HG03442 (cell line): ENCODE measurements at regions not wholly inside any gene's neighbourhood (a gene's known extent, or its start where the extent isn't known, plus 50 kb on each side); places are given as distances from the start of the nearest gene placed in this dataset.
"Not testable (repeated sequence)": the region's sequence is repeated elsewhere in the genome, so short reads cannot be mapped to it uniquely, and the experiment has no call there.

Experiments
- ATAC-seq: cut with Tn5 transposase; IDR thresholded peaks from one replicate; pipeline ENCODE4 v1.9.1; 2021; ENCODE audit warnings: mild to moderate bottlenecking, moderate library complexity; ENCODE audit not compliant: unreplicated experiment

- ATAC-seq: no peak
These were observed 144.2 kb downstream of the HLX start for GRCh38 chr1:221023482-221023881.

- no peak for ATAC-seq
These were observed 146.3 kb downstream of the HLX start for GRCh38 chr1:221025501-221025900.

- no peak for ATAC-seq
These were observed 146.7 kb downstream of the HLX start for GRCh38 chr1:221025956-221026355.

GRCh38 chr1:221029981-221030649 is 150.9 kb downstream of the HLX start:
- no peak for ATAC-seq

GRCh38 chr1:221030990-221031389 is 151.7 kb downstream of the HLX start:
- ATAC-seq: no peak

GRCh38 chr1:221031458-221032203 is 152.4 kb downstream of the HLX start:
- no peak for ATAC-seq

- ATAC-seq: no peak
These were observed 153.0 kb downstream of the HLX start for GRCh38 chr1:221032204-221032585.

GRCh38 chr1:221032637-221033280 is 153.5 kb downstream of the HLX start:
- no peak for ATAC-seq

- no peak for ATAC-seq
These were observed 156.5 kb downstream of the HLX start for GRCh38 chr1:221035662-221036153.

GRCh38 chr1:221039616-221040015 is 160.4 kb downstream of the HLX start:
- no peak for ATAC-seq

- ATAC-seq: no peak
These were observed 160.9 kb downstream of the HLX start for GRCh38 chr1:221040101-221040500.

GRCh38 chr1:221040691-221041285 is 161.5 kb downstream of the HLX start:
- no peak for ATAC-seq

- ATAC-seq: no peak
These were observed 165.3 kb downstream of the HLX start for GRCh38 chr1:221044538-221044937.

- ATAC-seq: no peak
These were observed 165.9 kb downstream of the HLX start for GRCh38 chr1:221045151-221045550.

- peak; percentile 90 for ATAC-seq
These were observed 166.9 kb downstream of the HLX start for GRCh38 chr1:221045842-221046831.

- not testable (repeated sequence) for ATAC-seq
These were observed 172.1 kb downstream of the HLX start for GRCh38 chr1:221051391-221051790.

- no peak for ATAC-seq
These were observed 174.6 kb downstream of the HLX start for GRCh38 chr1:221053889-221054288.

GRCh38 chr1:221059506-221059905 is 180.3 kb downstream of the HLX start:
- no peak for ATAC-seq

GRCh38 chr1:221063651-221064050 is 184.4 kb downstream of the HLX start:
- no peak for ATAC-seq

- no peak for ATAC-seq
These were observed 187.2 kb downstream of the HLX start for GRCh38 chr1:221066351-221067001.
